ENCODE measurements at regions not wholly inside any gene's neighbourhood (a gene's known extent, or its start where the extent isn't known, plus 50 kb on each side); places are given as distances from the start of the nearest gene placed in this dataset.
"Not testable (repeated sequence)": the region's sequence is repeated elsewhere in the genome, so short reads cannot be mapped to it uniquely, and the experiment has no call there.

GRCh38 chr16:29306943-29307597 is 99.4 kb downstream of the NPIPB11 start:
- no peak for DNase-seq
- no peaks in the 10 kb centered on the region for H3K4me1 ChIP-seq
- intact Hi-C loops (cut with DNase I; ENCODE audit: low total_unique reads): no loop called here
- no peak for TF ChIP-seq CTCF (IDR thresholded peaks at IDR 0.05)
- no peak for TF ChIP-seq POLR2A (IDR thresholded peaks at IDR 0.05)
- H3K27me3 ChIP-seq: no peaks in the 10 kb centered on the region
- no peak overlapping the region for H3K4me3 ChIP-seq
- H3K36me3 ChIP-seq: no peaks in the 10 kb centered on the region
- no peaks in the 10 kb centered on the region for H3K9me3 ChIP-seq
- H3K27ac ChIP-seq: no peak overlapping the region

- TF ChIP-seq POLR2A (IDR thresholded peaks at IDR 0.05): no peak
- DNase-seq: no peak
Measured at GRCh38 chr16:29306201-29306600, 100.3 kb downstream of the NPIPB11 start.

GRCh38 chr16:29305018-29305417 is 101.5 kb downstream of the NPIPB11 start:
- H3K4me3 ChIP-seq; H3K36me3 ChIP-seq; H3K27me3 ChIP-seq; DNase-seq; intact Hi-C loops (cut with DNase I; ENCODE audit: low total_unique reads); H3K9me3 ChIP-seq; H3K4me1 ChIP-seq; H3K27ac ChIP-seq: not testable (repeated sequence)

More at GRCh38 chr16:29306201-29306600, 100.3 kb downstream of the NPIPB11 start:
- Histone ChIP-seq H3K4me3 (no peak overlapping the region), H3K27ac (no peak overlapping the region), H3K4me1 (no peaks in the 10 kb centered on the region), H3K9me3 (no peaks in the 10 kb centered on the region), H3K36me3 (no peaks in the 10 kb centered on the region), H3K27me3 (no peaks in the 10 kb centered on the region)
- intact Hi-C loops (cut with DNase I; ENCODE audit: low total_unique reads): no loop called here

- no peaks in the 10 kb centered on the region for H3K9me3 ChIP-seq
- no peaks in the 10 kb centered on the region for H3K27me3 ChIP-seq
- no peaks in the 10 kb centered on the region for H3K36me3 ChIP-seq
- DNase-seq: no peak
- H3K4me1 ChIP-seq: no peaks in the 10 kb centered on the region
- no peak overlapping the region for H3K4me3 ChIP-seq
- H3K27ac ChIP-seq: no peak overlapping the region
- intact Hi-C loops (cut with DNase I; ENCODE audit: low total_unique reads): no loop called here
- TF ChIP-seq POLR2A (IDR thresholded peaks at IDR 0.05) (no peak), CTCF (IDR thresholded peaks at IDR 0.05) (no peak)
Measured at GRCh38 chr16:29304251-29304650, 102.3 kb downstream of the NPIPB11 start.

GRCh38 chr16:29303520-29303919 is 103.0 kb downstream of the NPIPB11 start:
- TF ChIP-seq POLR2A (IDR thresholded peaks at IDR 0.05): no peak
- no peak for TF ChIP-seq CTCF (IDR thresholded peaks at IDR 0.05)
- no peak overlapping the region for H3K4me3 ChIP-seq
- no peaks in the 10 kb centered on the region for H3K27me3 ChIP-seq
- H3K4me1 ChIP-seq: no peaks in the 10 kb centered on the region
- no peak for DNase-seq
- H3K36me3 ChIP-seq: no peaks in the 10 kb centered on the region
- intact Hi-C loops (cut with DNase I; ENCODE audit: low total_unique reads): no loop called here
- no peak overlapping the region for H3K27ac ChIP-seq
- no peaks in the 10 kb centered on the region for H3K9me3 ChIP-seq

GRCh38 chr16:29302976-29303375 is 103.5 kb downstream of the NPIPB11 start:
- no peak overlapping the region for H3K27ac ChIP-seq
- intact Hi-C loops (cut with DNase I; ENCODE audit: low total_unique reads): no loop called here
- no peaks in the 10 kb centered on the region for H3K9me3 ChIP-seq
- H3K4me3 ChIP-seq: no peak overlapping the region
- no peak for DNase-seq
- TF ChIP-seq POLR2A (IDR thresholded peaks at IDR 0.05) (no peak), CTCF (IDR thresholded peaks at IDR 0.05) (no peak)
- no peaks in the 10 kb centered on the region for H3K36me3 ChIP-seq
- no peaks in the 10 kb centered on the region for H3K27me3 ChIP-seq
- no peaks in the 10 kb centered on the region for H3K4me1 ChIP-seq

GRCh38 chr16:29302433-29302832 is 104.1 kb downstream of the NPIPB11 start:
- intact Hi-C loops (cut with DNase I; ENCODE audit: low total_unique reads); H3K4me1 ChIP-seq; DNase-seq; H3K4me3 ChIP-seq; H3K27me3 ChIP-seq; H3K36me3 ChIP-seq; H3K9me3 ChIP-seq; H3K27ac ChIP-seq: not testable (repeated sequence)

- H3K9me3 ChIP-seq; H3K4me3 ChIP-seq; H3K4me1 ChIP-seq; H3K36me3 ChIP-seq; intact Hi-C loops (cut with DNase I; ENCODE audit: low total_unique reads); H3K27me3 ChIP-seq: not testable (repeated sequence)
- DNase-seq: peak in 1 of 2 donors; percentile 14
- peak overlapping the region in 1 of 2 donors; percentile 81 for H3K27ac ChIP-seq
Measured at GRCh38 chr16:29301662-29302285, 104.7 kb downstream of the NPIPB11 start.

Data from uterus (tissue), 3 donors.